ENCODE measurements at regions not wholly inside any gene's neighbourhood (a gene's known extent, or its start where the extent isn't known, plus 50 kb on each side); places are given as distances from the start of the nearest gene placed in this dataset.

- ATAC-seq (peak; percentile 64 to 93 (median 78)), DNase-seq (peak; percentile 59 to 74 (median 64))
- TF ChIP-seq POLR2A (IDR thresholded peaks at IDR 0.05) (no peak), CTCF (IDR thresholded peaks at IDR 0.05) (no peak)
- peaks cover 0 to 16% (median 0%) of the 10 kb centered on the region in 12 donors for H3K4me1 ChIP-seq
- intact Hi-C loops (cut with DNase I): no loop called here
- no peak overlapping the region for H3K4me3 ChIP-seq
- peak overlapping the region in 3 of 12 donors; percentile 13 to 19 (median 18) for H3K27ac ChIP-seq
- H3K36me3 ChIP-seq: no peaks in the 10 kb centered on the region
- 33 to 76% (median 52%) methylated on average over 4 of the region's 4 CpGs for WGBS, 4 donors
- H3K9me3 ChIP-seq: no peaks in the 10 kb centered on the region
- peaks cover 0 to 3% (median 0%) of the 10 kb centered on the region in 9 donors for H3K27me3 ChIP-seq
Measured at GRCh38 chr2:200177971-200178911, 128.3 kb upstream of the SPATS2L start.

GRCh38 chr2:200179151-200179550 lies 127.3 kb upstream of the SPATS2L start:
- no peak for ATAC-seq
- no peaks in the 10 kb centered on the region for H3K9me3 ChIP-seq
- DNase-seq: no peak
- no peak overlapping the region for H3K4me3 ChIP-seq
- intact Hi-C loops (cut with DNase I): no loop called here
- TF ChIP-seq CTCF (IDR thresholded peaks at IDR 0.05) (no peak), POLR2A (IDR thresholded peaks at IDR 0.05) (no peak)
- H3K4me1 ChIP-seq: peaks cover 0 to 16% (median 0%) of the 10 kb centered on the region in 12 donors
- no peaks in the 10 kb centered on the region for H3K36me3 ChIP-seq
- H3K27ac ChIP-seq: no peak overlapping the region
- peaks cover 0 to 3% (median 0%) of the 10 kb centered on the region in 9 donors for H3K27me3 ChIP-seq
- 57 to 67% (median 62%) methylated on average over 6 of the region's 6 CpGs for WGBS, 4 donors

GRCh38 chr2:200180943-200181342 lies 125.5 kb upstream of the SPATS2L start:
- ATAC-seq: no peak
- Histone ChIP-seq H3K27me3 (peaks cover 0 to 4% (median 0%) of the 10 kb centered on the region in 9 donors), H3K9me3 (no peaks in the 10 kb centered on the region), H3K27ac (no peak overlapping the region), H3K4me1 (peaks cover 0 to 16% (median 0%) of the 10 kb centered on the region in 12 donors), H3K4me3 (no peak overlapping the region), H3K36me3 (no peaks in the 10 kb centered on the region)
- intact Hi-C loops (cut with DNase I): no loop called here
- DNase-seq: no peak
- WGBS, 4 donors: 59 to 73% (median 69%) methylated on average over 3 of the region's 3 CpGs
- TF ChIP-seq POLR2A (IDR thresholded peaks at IDR 0.05) (no peak), CTCF (IDR thresholded peaks at IDR 0.05) (no peak)

- Histone ChIP-seq H3K36me3 (no peaks in the 10 kb centered on the region), H3K4me1 (peaks cover 0 to 15% (median 0%) of the 10 kb centered on the region in 12 donors), H3K4me3 (no peak overlapping the region), H3K9me3 (no peaks in the 10 kb centered on the region), H3K27ac (no peak overlapping the region), H3K27me3 (peaks cover 0 to 5% (median 0%) of the 10 kb centered on the region in 9 donors)
- ATAC-seq (no peak), DNase-seq (no peak)
- WGBS, 4 donors: 74 to 77% (median 76%) methylated on average over 4 to 5 of the region's 5 CpGs
- intact Hi-C loops (cut with DNase I): no loop called here
- TF ChIP-seq CTCF (IDR thresholded peaks at IDR 0.05) (no peak), POLR2A (IDR thresholded peaks at IDR 0.05) (no peak)
Measured at GRCh38 chr2:200181755-200182154, 124.7 kb upstream of the SPATS2L start.
